K562 (cell line): ENCODE measurements at regions not wholly inside any gene's neighbourhood (a gene's known extent, or its start where the extent isn't known, plus 50 kb on each side); places are given as distances from the start of the nearest gene placed in this dataset.

Source experiments
- ARNT ChIP-seq, 2 experiments: fragments of 450-650 bp; IDR thresholded peaks; 2 replicates each; pipeline ENCODE4 v1.6.1; 2016; ENCODE audit warnings: mild to moderate bottlenecking in 1 of 2
- CGGBP1 ChIP-seq: fragments of 250-450 bp; sonication (Bioruptor Pico); IDR thresholded peaks from 2 replicates; pipeline ENCODE4 v1.9.0; 2021; ENCODE audit warnings: mild to moderate bottlenecking
- CHD2 ChIP-seq: IDR thresholded peaks from 2 replicates; pipeline ENCODE4 v1.6.1; 2011; ENCODE audit warnings: low read depth, low read length
- CREM ChIP-seq: IDR thresholded peaks from 2 replicates; pipeline ENCODE4 v1.6.1; 2014; ENCODE audit warnings: antibody characterized with exemption, low read depth
- FUS ChIP-seq: fragments of 200-400 bp; formaldehyde crosslinking; optimal IDR thresholded peaks from 2 replicates; pipeline ENCODE3; 2017; ENCODE audit warnings: low read depth, low read length
- HDAC8 ChIP-seq: fragments of 450-650 bp; IDR thresholded peaks from 2 replicates; pipeline ENCODE4 v1.6.1; 2016; ENCODE audit warnings: mild to moderate bottlenecking, missing genetic modification characterization, moderate library complexity, missing compliant biosample characterization
- MTA2 ChIP-seq: fragments of 450-650 bp; IDR thresholded peaks from 2 replicates; pipeline ENCODE4 v1.6.1; 2016; ENCODE audit warnings: low read depth
- MTF1 ChIP-seq: fragments of 250-450 bp; sonication (Bioruptor Pico); IDR thresholded peaks from 2 replicates; pipeline ENCODE4 v1.9.0; 2021; ENCODE audit warnings: moderate library complexity, mild to moderate bottlenecking, inconsistent platforms, borderline replicate concordance
- MXD1 ChIP-seq: fragments of 250-450 bp; sonication (Bioruptor Pico); IDR thresholded peaks from 2 replicates; pipeline ENCODE4 v1.8.0; 2021; ENCODE audit warnings: borderline replicate concordance, mild to moderate bottlenecking, moderate library complexity; ENCODE audit not compliant: poor library complexity, severe bottlenecking
- NBN ChIP-seq: fragments of 450-650 bp; IDR thresholded peaks from 2 replicates; pipeline ENCODE4 v1.6.1; 2016; ENCODE audit warnings: low read depth, mild to moderate bottlenecking
- NKRF ChIP-seq: fragments of 450-650 bp; IDR thresholded peaks from 2 replicates; pipeline ENCODE4 v1.6.1; 2016; ENCODE audit warnings: borderline replicate concordance
- NR2F6 ChIP-seq: fragments of 450-650 bp; formaldehyde crosslinking; IDR thresholded peaks from 2 replicates; pipeline ENCODE4 v1.4.0; 2020; ENCODE audit warnings: mild to moderate bottlenecking
- POU5F1 ChIP-seq: fragments of 150-350 bp; IDR thresholded peaks from 2 replicates; pipeline ENCODE4 v1.6.1; 2014; ENCODE audit warnings: borderline replicate concordance, low read length, low read depth, mild to moderate bottlenecking; ENCODE audit not compliant: partially characterized antibody
- TCFL5 ChIP-seq: fragments of 250-450 bp; sonication (Bioruptor Pico); conservative IDR thresholded peaks from 2 replicates; pipeline ENCODE4 v1.6.1; 2021; ENCODE audit warnings: mild to moderate bottlenecking, moderate library complexity, matching md5 sums
- THRAP3 ChIP-seq: fragments of 450-650 bp; IDR thresholded peaks from 2 replicates; pipeline ENCODE4 v1.6.1; 2016; ENCODE audit warnings: mild to moderate bottlenecking, inconsistent platforms, borderline replicate concordance
- TRIM28 ChIP-seq: fragments of 450-650 bp; IDR thresholded peaks from 2 replicates; pipeline ENCODE4 v1.6.1; 2017
- WHSC1 ChIP-seq: IDR thresholded peaks from one replicate; pipeline ENCODE4 v1.6.1; 2012; ENCODE audit warnings: low read length, control low read depth, inconsistent platforms
- ZNF586 ChIP-seq: fragments of 450-650 bp; formaldehyde crosslinking; conservative IDR thresholded peaks from 2 replicates; pipeline ENCODE4 v1.4.0; 2020; ENCODE audit warnings: mild to moderate bottlenecking, moderate library complexity
- ZNF668 ChIP-seq: fragments of 250-450 bp; sonication (Bioruptor Pico); IDR thresholded peaks from 2 replicates; pipeline ENCODE4 v1.8.0; 2022; ENCODE audit warnings: mild to moderate bottlenecking, inconsistent platforms
- TF ChIP-seq, protein P1 (sequence below): IDR thresholded peaks from 2 replicates; pipeline ENCODE4 v1.6.1; 2011; ENCODE audit warnings: borderline replicate concordance, low read depth, mild to moderate bottlenecking, moderate library complexity, low read length; ENCODE audit not compliant: insufficient read depth, poor library complexity, severe bottlenecking
- TF ChIP-seq, protein P2 (sequence below): fragments of 450-650 bp; IDR thresholded peaks from 2 replicates; pipeline ENCODE4 v1.6.1; 2017; ENCODE audit warnings: antibody characterized with exemption, mild to moderate bottlenecking

DNA sequence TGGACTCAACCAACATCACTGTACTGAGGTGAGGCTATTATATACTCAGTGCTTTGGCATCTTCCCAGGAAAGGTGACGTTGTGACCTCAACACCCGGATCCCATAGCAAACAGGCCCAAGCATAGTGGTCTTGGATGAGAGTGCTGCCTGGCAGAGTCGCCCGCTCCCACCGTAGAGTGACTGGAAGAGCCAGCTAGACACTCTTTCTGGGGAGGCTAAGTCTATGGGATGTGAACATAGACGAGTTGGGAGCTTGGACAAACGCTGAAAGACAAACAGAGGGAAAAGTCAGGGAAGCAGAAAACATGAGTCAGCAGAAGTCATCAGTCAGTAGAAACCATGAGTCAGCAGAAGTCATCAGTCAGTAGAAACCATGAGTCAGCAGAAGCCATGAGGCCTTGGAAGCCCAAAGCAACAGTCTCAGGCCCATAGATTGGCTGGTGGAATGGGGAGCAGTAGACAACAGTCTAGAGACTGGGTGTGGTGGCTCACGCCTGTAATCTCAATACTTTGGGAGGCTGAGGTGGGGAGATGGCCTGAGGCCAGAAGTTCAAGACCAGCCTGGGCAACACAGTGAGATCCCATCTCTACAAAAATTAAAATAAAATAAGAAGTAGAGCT lies 66.4 kb upstream of the MAP1LC3B2 start (continued):
- peak; percentile 49; the same call in 1 of the 2 replicates for TF ChIP-seq CREM
- peak; percentile 99 for TF ChIP-seq NBN
- TF ChIP-seq CGGBP1 (CRISPR knock-in tag), result no peak
- no peak for TF ChIP-seq CHD2
- peak; percentile 88 for TF ChIP-seq HDAC8 (tag)
- TF ChIP-seq MXD1 (CRISPR knock-in tag), result no peak
- no peak for TF ChIP-seq TCFL5
- TF ChIP-seq NR2F6 (CRISPR knock-in tag), result no peak
- TF ChIP-seq, protein P1, sequence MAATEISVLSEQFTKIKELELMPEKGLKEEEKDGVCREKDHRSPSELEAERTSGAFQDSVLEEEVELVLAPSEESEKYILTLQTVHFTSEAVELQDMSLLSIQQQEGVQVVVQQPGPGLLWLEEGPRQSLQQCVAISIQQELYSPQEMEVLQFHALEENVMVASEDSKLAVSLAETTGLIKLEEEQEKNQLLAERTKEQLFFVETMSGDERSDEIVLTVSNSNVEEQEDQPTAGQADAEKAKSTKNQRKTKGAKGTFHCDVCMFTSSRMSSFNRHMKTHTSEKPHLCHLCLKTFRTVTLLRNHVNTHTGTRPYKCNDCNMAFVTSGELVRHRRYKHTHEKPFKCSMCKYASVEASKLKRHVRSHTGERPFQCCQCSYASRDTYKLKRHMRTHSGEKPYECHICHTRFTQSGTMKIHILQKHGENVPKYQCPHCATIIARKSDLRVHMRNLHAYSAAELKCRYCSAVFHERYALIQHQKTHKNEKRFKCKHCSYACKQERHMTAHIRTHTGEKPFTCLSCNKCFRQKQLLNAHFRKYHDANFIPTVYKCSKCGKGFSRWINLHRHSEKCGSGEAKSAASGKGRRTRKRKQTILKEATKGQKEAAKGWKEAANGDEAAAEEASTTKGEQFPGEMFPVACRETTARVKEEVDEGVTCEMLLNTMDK, result no peak
- peak; percentile 96 for TF ChIP-seq TRIM28
- TF ChIP-seq POU5F1, result no peak
- TF ChIP-seq WHSC1, result no peak
- peak; percentile 55 for TF ChIP-seq MTA2
- TF ChIP-seq, protein P2, sequence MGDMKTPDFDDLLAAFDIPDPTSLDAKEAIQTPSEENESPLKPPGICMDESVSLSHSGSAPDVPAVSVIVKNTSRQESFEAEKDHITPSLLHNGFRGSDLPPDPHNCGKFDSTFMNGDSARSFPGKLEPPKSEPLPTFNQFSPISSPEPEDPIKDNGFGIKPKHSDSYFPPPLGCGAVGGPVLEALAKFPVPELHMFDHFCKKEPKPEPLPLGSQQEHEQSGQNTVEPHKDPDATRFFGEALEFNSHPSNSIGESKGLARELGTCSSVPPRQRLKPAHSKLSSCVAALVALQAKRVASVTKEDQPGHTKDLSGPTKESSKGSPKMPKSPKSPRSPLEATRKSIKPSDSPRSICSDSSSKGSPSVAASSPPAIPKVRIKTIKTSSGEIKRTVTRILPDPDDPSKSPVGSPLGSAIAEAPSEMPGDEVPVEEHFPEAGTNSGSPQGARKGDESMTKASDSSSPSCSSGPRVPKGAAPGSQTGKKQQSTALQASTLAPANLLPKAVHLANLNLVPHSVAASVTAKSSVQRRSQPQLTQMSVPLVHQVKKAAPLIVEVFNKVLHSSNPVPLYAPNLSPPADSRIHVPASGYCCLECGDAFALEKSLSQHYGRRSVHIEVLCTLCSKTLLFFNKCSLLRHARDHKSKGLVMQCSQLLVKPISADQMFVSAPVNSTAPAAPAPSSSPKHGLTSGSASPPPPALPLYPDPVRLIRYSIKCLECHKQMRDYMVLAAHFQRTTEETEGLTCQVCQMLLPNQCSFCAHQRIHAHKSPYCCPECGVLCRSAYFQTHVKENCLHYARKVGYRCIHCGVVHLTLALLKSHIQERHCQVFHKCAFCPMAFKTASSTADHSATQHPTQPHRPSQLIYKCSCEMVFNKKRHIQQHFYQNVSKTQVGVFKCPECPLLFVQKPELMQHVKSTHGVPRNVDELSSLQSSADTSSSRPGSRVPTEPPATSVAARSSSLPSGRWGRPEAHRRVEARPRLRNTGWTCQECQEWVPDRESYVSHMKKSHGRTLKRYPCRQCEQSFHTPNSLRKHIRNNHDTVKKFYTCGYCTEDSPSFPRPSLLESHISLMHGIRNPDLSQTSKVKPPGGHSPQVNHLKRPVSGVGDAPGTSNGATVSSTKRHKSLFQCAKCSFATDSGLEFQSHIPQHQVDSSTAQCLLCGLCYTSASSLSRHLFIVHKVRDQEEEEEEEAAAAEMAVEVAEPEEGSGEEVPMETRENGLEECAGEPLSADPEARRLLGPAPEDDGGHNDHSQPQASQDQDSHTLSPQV, result peak; percentile 92
- TF ChIP-seq ZNF668 (CRISPR knock-in tag), result no peak
- TF ChIP-seq FUS, result no peak
- no peak for TF ChIP-seq MTF1
- TF ChIP-seq NKRF, result peak; percentile 76; the same call in 1 of the 2 replicates
- peak; percentile 59 for TF ChIP-seq THRAP3
- TF ChIP-seq ARNT (IDR thresholded peaks at IDR 0.05), result peak; percentile 94 to 98
- TF ChIP-seq ZNF586 (CRISPR knock-in tag), result no peak
